ENCODE measurements at regions not wholly inside any gene's neighbourhood (a gene's known extent, or its start where the extent isn't known, plus 50 kb on each side); places are given as distances from the start of the nearest gene placed in this dataset.

GRCh38 chr7:94333810-94334209 lies 60.9 kb upstream of the COL1A2 start:
- TF ChIP-seq CTCF (conservative IDR thresholded peaks at IDR 0.05): no peak
- H3K36me3 Mint-ChIP-seq (ENCODE audit: low read depth): no peaks in the 10 kb centered on the region
- no peak for DNase-seq (ENCODE audit: low read depth, low spot score)
- no peaks in the 10 kb centered on the region for H3K27me3 Mint-ChIP-seq (ENCODE audit: low read depth)
- H3K4me1 Mint-ChIP-seq: peaks cover 4% of the 10 kb centered on the region
- H3K9me3 Mint-ChIP-seq: peaks cover 3% of the 10 kb centered on the region
- no peak overlapping the region for H3K27ac Mint-ChIP-seq (ENCODE audit: unreplicated experiment)
- no peak overlapping the region for H3K4me3 Mint-ChIP-seq

GRCh38 chr7:94335586-94335985 lies 59.1 kb upstream of the COL1A2 start:
- peaks cover 4% of the 10 kb centered on the region for H3K4me1 Mint-ChIP-seq
- no peak for DNase-seq (ENCODE audit: low read depth, low spot score)
- no peaks in the 10 kb centered on the region for H3K36me3 Mint-ChIP-seq (ENCODE audit: low read depth)
- H3K27ac Mint-ChIP-seq (ENCODE audit: unreplicated experiment): no peak overlapping the region
- no peaks in the 10 kb centered on the region for H3K27me3 Mint-ChIP-seq (ENCODE audit: low read depth)
- peaks cover 3% of the 10 kb centered on the region for H3K9me3 Mint-ChIP-seq
- no peak for TF ChIP-seq CTCF (conservative IDR thresholded peaks at IDR 0.05)
- H3K4me3 Mint-ChIP-seq: no peak overlapping the region

GRCh38 chr7:94336009-94336408 lies 58.7 kb upstream of the COL1A2 start:
- Mint-ChIP-seq H3K4me1 (peaks cover 4% of the 10 kb centered on the region), H3K36me3 (ENCODE audit: low read depth) (no peaks in the 10 kb centered on the region), H3K27me3 (ENCODE audit: low read depth) (no peaks in the 10 kb centered on the region), H3K27ac (ENCODE audit: unreplicated experiment) (no peak overlapping the region), H3K4me3 (no peak overlapping the region), H3K9me3 (peaks cover 3% of the 10 kb centered on the region)
- no peak for TF ChIP-seq CTCF (conservative IDR thresholded peaks at IDR 0.05)
- DNase-seq (ENCODE audit: low read depth, low spot score): no peak

GRCh38 chr7:94338921-94339371 lies 55.7 kb upstream of the COL1A2 start:
- no peak overlapping the region for H3K27ac Mint-ChIP-seq (ENCODE audit: unreplicated experiment)
- H3K4me3 Mint-ChIP-seq: no peak overlapping the region
- TF ChIP-seq CTCF (conservative IDR thresholded peaks at IDR 0.05): no peak
- peaks cover 3% of the 10 kb centered on the region for H3K9me3 Mint-ChIP-seq
- no peaks in the 10 kb centered on the region for H3K27me3 Mint-ChIP-seq (ENCODE audit: low read depth)
- DNase-seq (ENCODE audit: low read depth, low spot score): no peak
- H3K4me1 Mint-ChIP-seq: peaks cover 4% of the 10 kb centered on the region
- H3K36me3 Mint-ChIP-seq (ENCODE audit: low read depth): no peaks in the 10 kb centered on the region

DNA sequence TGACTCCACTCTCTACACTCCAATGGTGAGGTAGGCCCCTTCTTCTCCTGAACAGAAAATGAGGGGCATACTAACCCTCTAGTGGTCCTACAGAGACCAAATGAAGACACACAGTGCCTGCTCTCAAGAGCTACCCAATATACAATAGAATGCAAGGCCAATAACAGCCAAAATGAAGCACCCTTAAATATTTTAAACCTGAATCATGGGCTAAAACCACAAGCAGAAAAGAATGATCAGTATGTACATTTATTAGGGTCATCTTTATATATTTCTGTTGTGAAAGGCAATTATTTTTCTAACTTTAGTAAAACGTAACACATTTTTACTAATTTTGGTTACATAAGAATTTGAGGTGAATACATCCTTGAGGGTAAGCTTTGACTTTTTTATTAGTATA lies 49.9 kb upstream of the COL1A2 start:
- H3K36me3 Mint-ChIP-seq (ENCODE audit: low read depth): no peaks in the 10 kb centered on the region
- H3K9me3 Mint-ChIP-seq: no peaks in the 10 kb centered on the region
- no peak overlapping the region for H3K4me3 Mint-ChIP-seq
- H3K27ac Mint-ChIP-seq (ENCODE audit: unreplicated experiment): no peak overlapping the region
- DNase-seq (ENCODE audit: low read depth, low spot score): no peak
- H3K4me1 Mint-ChIP-seq: peaks cover 3% of the 10 kb centered on the region
- TF ChIP-seq CTCF (conservative IDR thresholded peaks at IDR 0.05): no peak
- no peaks in the 10 kb centered on the region for H3K27me3 Mint-ChIP-seq (ENCODE audit: low read depth)
